Stimulated activated CD4-positive, alpha-beta T cell treated with anti-CD3 and anti-CD28 coated beads, Interleukin-2, amount 100 ng/mL, for 48 hours (primary cell): ENCODE measurements at regions not wholly inside any gene's neighbourhood (a gene's known extent, or its start where the extent isn't known, plus 50 kb on each side); places are given as distances from the start of the nearest gene placed in this dataset.

ENCODE experiments used
- DNase-seq, 2 donors: peaks; one replicate each; pipeline ENCODE4 v3.0.0-alpha.2; 2020

GRCh38 chr6:56708810-56709597 lies 66.3 kb upstream of the DST start:
- no peak for DNase-seq

- no peak for DNase-seq
Measured at GRCh38 chr6:56706981-56707726, 64.5 kb upstream of the DST start.

GRCh38 chr6:56699066-56699654 lies 56.5 kb upstream of the DST start:
- no peak for DNase-seq

- DNase-seq = no peak
Measured at GRCh38 chr6:56695702-56696101, 53.0 kb upstream of the DST start.

- DNase-seq = no peak
Measured at GRCh38 chr6:56694002-56694401, 51.3 kb upstream of the DST start.

GRCh38 chr6:56693246-56693607 lies 50.5 kb upstream of the DST start:
- no peak for DNase-seq

- DNase-seq = no peak
Measured at GRCh38 chr6:56692523-56693245, 50.0 kb upstream of the DST start.
